K562 (cell line): ENCODE measurements at regions not wholly inside any gene's neighbourhood (a gene's known extent, or its start where the extent isn't known, plus 50 kb on each side); places are given as distances from the start of the nearest gene placed in this dataset.

Experiments
- BRCA1 ChIP-seq, 2 experiments: fragments of 450-650 bp in 1 of 2; sonication (generic) in 1 of 2; formaldehyde crosslinking in 1 of 2; IDR thresholded peaks; 2 replicates each; pipeline versions ENCODE4 v1.5.0 to v1.6.1; 2017 to 2020; ENCODE audit warnings: mild to moderate bottlenecking in 1 of 2, missing genetic modification reagents in 1 of 2
- CHAMP1 ChIP-seq: fragments of 450-650 bp; IDR thresholded peaks from 2 replicates; pipeline ENCODE4 v1.6.1; 2016; ENCODE audit warnings: mild to moderate bottlenecking
- CREB1 ChIP-seq, 2 experiments: sonication (generic) in 1 of 2; formaldehyde crosslinking in 1 of 2; IDR thresholded peaks; 2 replicates each; pipeline versions ENCODE4 v1.6.1 to v1.8.0; 2012 to 2022; ENCODE audit warnings: inconsistent platforms in 1 of 2, mild to moderate bottlenecking in 1 of 2, missing genetic modification reagents in 1 of 2, moderate library complexity in 1 of 2
- CXXC5 ChIP-seq: fragments of 250-450 bp; sonication (Bioruptor Pico); IDR thresholded peaks from 2 replicates; pipeline ENCODE4 v1.8.0; 2022; ENCODE audit warnings: inconsistent platforms, mild to moderate bottlenecking, moderate library complexity
- HES1 ChIP-seq: fragments of 450-650 bp; IDR thresholded peaks from 2 replicates; pipeline ENCODE4 v1.6.1; 2016; ENCODE audit warnings: low read depth, mild to moderate bottlenecking, moderate library complexity
- MEF2A ChIP-seq: IDR thresholded peaks from 2 replicates; pipeline ENCODE4 v1.6.1; 2011; ENCODE audit warnings: low read depth, mild to moderate bottlenecking, low read length, moderate library complexity; ENCODE audit not compliant: control insufficient read depth
- NFIC ChIP-seq: fragments of 450-650 bp; IDR thresholded peaks from 2 replicates; pipeline ENCODE4 v1.6.1; 2017; ENCODE audit warnings: mild to moderate bottlenecking, inconsistent platforms
- NRF1 ChIP-seq, 2 experiments: fragments of 450-650 bp; IDR thresholded peaks in 1 of 2; conservative IDR thresholded peaks in 1 of 2; 2 replicates each; pipeline ENCODE4 v1.6.1; 2014; ENCODE audit warnings: mild to moderate bottlenecking in 2 of 2
- OTX1 ChIP-seq: fragments of 450-650 bp; formaldehyde crosslinking; IDR thresholded peaks from 2 replicates; pipeline ENCODE4 v1.4.0; 2022; ENCODE audit warnings: mild to moderate bottlenecking
- PML ChIP-seq: IDR thresholded peaks from 2 replicates; pipeline ENCODE4 v1.6.1; 2012; ENCODE audit warnings: low read length, inconsistent platforms
- SLC30A9 ChIP-seq: fragments of 250-450 bp; sonication (Bioruptor Pico); IDR thresholded peaks from 2 replicates; pipeline ENCODE4 v1.8.0; 2022; ENCODE audit warnings: mild to moderate bottlenecking, moderate library complexity
- SRSF3 ChIP-seq: fragments of 200-400 bp; formaldehyde crosslinking; IDR thresholded peaks from 2 replicates; pipeline ENCODE4 v1.6.1; 2016; ENCODE audit warnings: mild to moderate bottlenecking, low read length, moderate library complexity; ENCODE audit not compliant: insufficient read depth
- TBP ChIP-seq: optimal IDR thresholded peaks from 2 replicates; pipeline ENCODE3; 2011; ENCODE audit warnings: low read depth, low read length, improper control_type of control experiment
- TCF15 ChIP-seq: fragments of 250-450 bp; sonication (Bioruptor Pico); IDR thresholded peaks from 2 replicates; pipeline ENCODE4 v1.8.0; 2022; ENCODE audit warnings: moderate library complexity, mild to moderate bottlenecking, inconsistent platforms
- ZBTB9 ChIP-seq: fragments of 450-650 bp; formaldehyde crosslinking; IDR thresholded peaks from 2 replicates; pipeline ENCODE4 v1.4.0; 2020; ENCODE audit warnings: mild to moderate bottlenecking, moderate library complexity
- ZMIZ1 ChIP-seq, 2 experiments: fragments of 150-350 bp in 1 of 2; IDR thresholded peaks; 2 replicates each; pipeline ENCODE4 v1.6.1; 2012 to 2016; ENCODE audit warnings: low read depth in 2 of 2, low read length in 2 of 2, mild to moderate bottlenecking in 1 of 2, moderate library complexity in 1 of 2
- ZNF23 ChIP-seq: fragments of 250-450 bp; sonication (Bioruptor Pico); IDR thresholded peaks from 2 replicates; pipeline ENCODE4 v1.4.0; 2020; ENCODE audit warnings: mild to moderate bottlenecking
- ZNF584 ChIP-seq: fragments of 200-800 bp; sonication (Bioruptor generic); IDR thresholded peaks from 2 replicates; pipeline ENCODE4 v1.6.1; 2016; ENCODE audit warnings: low read depth, mild to moderate bottlenecking, missing genetic modification characterization, missing compliant biosample characterization

- TF ChIP-seq CHAMP1 = no peak
- no peak for TF ChIP-seq ZMIZ1 (IDR thresholded peaks at IDR 0.05; ENCODE audit: low read depth in 2 of 2, low read length in 2 of 2)
- no peak for TF ChIP-seq HES1
- TF ChIP-seq SLC30A9 = no peak
- TF ChIP-seq ZBTB9 (CRISPR knock-in tag) = no peak
- TF ChIP-seq ZNF584 (CRISPR knock-in tag) = no peak
- no peak for TF ChIP-seq MEF2A
- no peak for TF ChIP-seq CREB1 (IDR thresholded peaks at IDR 0.05)
- TF ChIP-seq CREB1 (CRISPR knock-in tag; IDR thresholded peaks at IDR 0.05) = no peak
- TF ChIP-seq NRF1 (conservative IDR thresholded peaks at IDR 0.05 in 1 of 2, IDR thresholded peaks at IDR 0.05 in 1 of 2) = no peak
- TF ChIP-seq TCF15 (CRISPR knock-in tag) = no peak
- TF ChIP-seq OTX1 (CRISPR knock-in tag) = no peak
- no peak for TF ChIP-seq BRCA1 (IDR thresholded peaks at IDR 0.05)
- TF ChIP-seq BRCA1 (CRISPR knock-in tag; IDR thresholded peaks at IDR 0.05) = no peak
- TF ChIP-seq ZNF23 (CRISPR knock-in tag) = no peak
- no peak for TF ChIP-seq PML
- no peak for TF ChIP-seq NFIC
- TF ChIP-seq SRSF3 = no peak
- no peak; the same call in 1 of the 2 replicates for TF ChIP-seq CXXC5 (CRISPR knock-in tag)
- TF ChIP-seq TBP = no peak
Measured at GRCh38 chr7:106583706-106584690, 77.0 kb downstream of the CCDC71L start (continued).
